ENCODE measurements at regions not wholly inside any gene's neighbourhood (a gene's known extent, or its start where the extent isn't known, plus 50 kb on each side); places are given as distances from the start of the nearest gene placed in this dataset.

- Histone ChIP-seq H3K9me3 (peaks cover 0 to 4% of the 10 kb centered on the region in 2 donors), H3K4me3 (no peak overlapping the region)
- intact Hi-C loops (cut with DNase I; ENCODE audit: low total_unique reads) = no loop called here
Measured at GRCh38 chr2:59490192-59490591, 1063.3 kb downstream of the BCL11A start.

GRCh38 chr2:59484673-59485072, 1068.8 kb downstream of the BCL11A start:
- Histone ChIP-seq H3K27ac (no peak overlapping the region), H3K4me3 (no peak overlapping the region), H3K36me3 (no peaks in the 10 kb centered on the region), H3K4me1 (no peaks in the 10 kb centered on the region), H3K27me3 (no peaks in the 10 kb centered on the region), H3K9me3 (peaks cover 0 to 5% of the 10 kb centered on the region in 2 donors)
- no peak for DNase-seq (ENCODE audit: low spot score in 2 of 2)
- TF ChIP-seq, protein P1, sequence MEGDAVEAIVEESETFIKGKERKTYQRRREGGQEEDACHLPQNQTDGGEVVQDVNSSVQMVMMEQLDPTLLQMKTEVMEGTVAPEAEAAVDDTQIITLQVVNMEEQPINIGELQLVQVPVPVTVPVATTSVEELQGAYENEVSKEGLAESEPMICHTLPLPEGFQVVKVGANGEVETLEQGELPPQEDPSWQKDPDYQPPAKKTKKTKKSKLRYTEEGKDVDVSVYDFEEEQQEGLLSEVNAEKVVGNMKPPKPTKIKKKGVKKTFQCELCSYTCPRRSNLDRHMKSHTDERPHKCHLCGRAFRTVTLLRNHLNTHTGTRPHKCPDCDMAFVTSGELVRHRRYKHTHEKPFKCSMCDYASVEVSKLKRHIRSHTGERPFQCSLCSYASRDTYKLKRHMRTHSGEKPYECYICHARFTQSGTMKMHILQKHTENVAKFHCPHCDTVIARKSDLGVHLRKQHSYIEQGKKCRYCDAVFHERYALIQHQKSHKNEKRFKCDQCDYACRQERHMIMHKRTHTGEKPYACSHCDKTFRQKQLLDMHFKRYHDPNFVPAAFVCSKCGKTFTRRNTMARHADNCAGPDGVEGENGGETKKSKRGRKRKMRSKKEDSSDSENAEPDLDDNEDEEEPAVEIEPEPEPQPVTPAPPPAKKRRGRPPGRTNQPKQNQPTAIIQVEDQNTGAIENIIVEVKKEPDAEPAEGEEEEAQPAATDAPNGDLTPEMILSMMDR (IDR thresholded peaks at IDR 0.05) = no peak
- TF ChIP-seq POLR2AphosphoS5 (IDR thresholded peaks at IDR 0.05) (no peak), POLR2A (IDR thresholded peaks at IDR 0.05) (no peak)
- intact Hi-C loops (cut with DNase I; ENCODE audit: low total_unique reads) = no loop called here

More at GRCh38 chr2:59490192-59490591, 1063.3 kb downstream of the BCL11A start:
- Histone ChIP-seq H3K4me1 (no peaks in the 10 kb centered on the region), H3K27me3 (no peaks in the 10 kb centered on the region), H3K36me3 (no peaks in the 10 kb centered on the region), H3K27ac (no peak overlapping the region)
- TF ChIP-seq POLR2AphosphoS5 (IDR thresholded peaks at IDR 0.05) = no peak
- TF ChIP-seq, protein P1 (IDR thresholded peaks at IDR 0.05) = no peak
- TF ChIP-seq POLR2A (IDR thresholded peaks at IDR 0.05) = no peak
- DNase-seq (ENCODE audit: low spot score in 2 of 2) = no peak

GRCh38 chr2:59463426-59463825, 1090.0 kb downstream of the BCL11A start:
- no peak overlapping the region for H3K4me3 ChIP-seq
- no peak overlapping the region for H3K27ac ChIP-seq
- H3K36me3 ChIP-seq = no peaks in the 10 kb centered on the region
- TF ChIP-seq POLR2AphosphoS5 (IDR thresholded peaks at IDR 0.05) (no peak), POLR2A (IDR thresholded peaks at IDR 0.05) (no peak)
- TF ChIP-seq, protein P1 (IDR thresholded peaks at IDR 0.05) = no peak
- no peaks in the 10 kb centered on the region for H3K9me3 ChIP-seq
- DNase-seq (ENCODE audit: low spot score in 2 of 2) = no peak
- H3K4me1 ChIP-seq = no peaks in the 10 kb centered on the region
- intact Hi-C loops (cut with DNase I; ENCODE audit: low total_unique reads) = no loop called here
- H3K27me3 ChIP-seq = no peaks in the 10 kb centered on the region

DNA sequence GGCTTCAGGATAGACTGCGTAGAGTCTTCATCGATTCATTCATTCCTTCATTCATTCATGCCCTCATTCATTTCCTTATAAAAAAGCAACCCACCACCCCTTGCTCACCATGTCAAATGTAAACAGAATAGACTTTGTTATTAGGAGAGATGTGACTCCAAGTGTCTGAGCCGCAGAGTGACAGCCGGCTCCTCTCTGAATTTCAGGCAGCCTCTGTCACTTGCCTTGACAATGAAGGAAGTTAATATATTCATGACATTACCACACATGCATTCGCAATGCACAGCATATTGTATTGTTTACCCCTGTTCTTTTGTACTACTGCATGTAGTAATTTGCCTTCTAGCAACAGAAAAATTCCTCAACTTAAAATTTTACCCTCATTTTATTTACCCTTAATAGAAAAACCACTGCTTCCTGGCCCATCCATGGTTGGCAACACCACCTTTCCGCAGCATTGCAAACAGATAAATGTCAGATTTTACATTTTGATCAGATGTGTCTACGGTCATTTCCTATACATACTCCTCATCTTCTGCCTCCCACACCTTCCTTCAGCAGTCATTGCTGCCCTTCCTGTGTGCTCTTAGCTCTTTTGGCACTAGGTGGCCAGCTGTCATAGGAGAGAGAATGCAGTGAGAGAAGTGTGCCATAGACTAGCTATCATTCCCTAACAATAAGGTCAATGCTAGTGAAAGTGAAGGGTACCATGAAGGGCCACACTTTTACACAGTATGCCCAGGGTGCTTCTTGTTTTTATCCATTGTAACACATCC, 1090.8 kb downstream of the BCL11A start:
- no peak for TF ChIP-seq POLR2AphosphoS5 (IDR thresholded peaks at IDR 0.05)
- no peak for TF ChIP-seq POLR2A (IDR thresholded peaks at IDR 0.05)
- TF ChIP-seq, protein P1 (IDR thresholded peaks at IDR 0.05) = no peak

DNA sequence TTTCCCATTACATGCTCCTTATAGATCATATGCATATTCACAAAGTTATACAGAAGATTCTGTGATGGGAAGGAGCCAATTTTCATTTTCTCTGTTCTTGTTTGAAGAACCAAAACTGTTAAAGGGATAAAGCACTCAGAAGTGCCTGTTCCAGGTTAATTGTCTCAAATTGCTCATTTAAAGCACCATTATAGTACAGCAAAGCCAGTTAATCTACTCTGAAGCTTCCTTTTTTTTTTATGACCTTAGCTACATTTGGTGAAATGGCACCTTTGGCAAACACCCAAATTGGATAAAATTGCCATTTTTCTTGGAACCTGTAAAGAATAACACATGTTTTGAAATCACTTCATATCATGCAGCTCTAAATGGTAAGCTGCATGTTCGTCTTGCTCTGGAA, 1092.3 kb downstream of the BCL11A start:
- intact Hi-C loops (cut with DNase I; ENCODE audit: low total_unique reads) = no loop called here
- Histone ChIP-seq H3K27ac (no peak overlapping the region), H3K4me1 (no peaks in the 10 kb centered on the region), H3K27me3 (no peaks in the 10 kb centered on the region), H3K9me3 (no peaks in the 10 kb centered on the region), H3K4me3 (no peak overlapping the region), H3K36me3 (no peaks in the 10 kb centered on the region)
- DNase-seq (ENCODE audit: low spot score in 2 of 2) = no peak
- TF ChIP-seq, protein P1 (IDR thresholded peaks at IDR 0.05) = no peak
- TF ChIP-seq POLR2A (IDR thresholded peaks at IDR 0.05) (no peak), POLR2AphosphoS5 (IDR thresholded peaks at IDR 0.05) (no peak)

More for the DNA sequence above, 1090.8 kb downstream of the BCL11A start:
- H3K27ac ChIP-seq = no peak overlapping the region
- H3K9me3 ChIP-seq = no peaks in the 10 kb centered on the region
- no peaks in the 10 kb centered on the region for H3K4me1 ChIP-seq
- intact Hi-C loops (cut with DNase I; ENCODE audit: low total_unique reads) = no loop called here
- H3K36me3 ChIP-seq = no peaks in the 10 kb centered on the region
- no peak for DNase-seq (ENCODE audit: low spot score in 2 of 2)
- no peak overlapping the region for H3K4me3 ChIP-seq
- no peaks in the 10 kb centered on the region for H3K27me3 ChIP-seq
